Upper lobe of right lung (tissue), 1 donor: ENCODE measurements at regions not wholly inside any gene's neighbourhood (a gene's known extent, or its start where the extent isn't known, plus 50 kb on each side); places are given as distances from the start of the nearest gene placed in this dataset.
"Not testable (repeated sequence)": the region's sequence is repeated elsewhere in the genome, so short reads cannot be mapped to it uniquely, and the experiment has no call there.

Experiments
- ATAC-seq: fragments of 200-7000 bp; cut with Tn5 transposase; one replicate; pipeline ENCODE4 v1.9.1; 2020; ENCODE audit warnings: mild to moderate bottlenecking, moderate library complexity
- DNase-seq: peaks from one replicate; pipeline ENCODE4 v3.0.0-alpha.2; 2020
- H3K27ac ChIP-seq: fragments of 200-600 bp; one replicate; pipeline ENCODE4 v1.8.0; 2022
- H3K27me3 ChIP-seq: fragments of 200-600 bp; one replicate; pipeline ENCODE4 v1.8.0; 2022; ENCODE audit warnings: mild to moderate bottlenecking
- H3K36me3 ChIP-seq: fragments of 200-600 bp; one replicate; pipeline ENCODE4 v1.8.0; 2022
- H3K4me1 ChIP-seq: fragments of 200-600 bp; one replicate; pipeline ENCODE4 v1.8.0; 2022
- H3K4me3 ChIP-seq: fragments of 200-600 bp; one replicate; pipeline ENCODE4 v1.8.0; 2022; ENCODE audit warnings: mild to moderate bottlenecking
- H3K9me3 ChIP-seq: fragments of 200-600 bp; one replicate; pipeline ENCODE4 v1.8.0; 2022
- CTCF ChIP-seq: fragments of 200-600 bp; IDR thresholded peaks from one replicate; pipeline ENCODE4 v1.8.0; 2022; ENCODE audit warnings: antibody characterized with exemption
- intact Hi-C: fragments of 100-400 bp; cut with DNase I; formaldehyde crosslinking; loops from one replicate; pipeline ENCODE4 v1.11.0; 2022
- donor health status: DM: no; HTN: yes; CAD: no; lungs with severe emphysema.

- no peak for DNase-seq
- TF ChIP-seq CTCF, result no peak
- no peaks in the 10 kb centered on the region for H3K36me3 ChIP-seq
- H3K27me3 ChIP-seq, result no peaks in the 10 kb centered on the region
- no peak overlapping the region for H3K4me3 ChIP-seq
- no peak for ATAC-seq
- no peak overlapping the region for H3K27ac ChIP-seq
- H3K4me1 ChIP-seq, result no peaks in the 10 kb centered on the region
- intact Hi-C loops, result no loop called here
- H3K9me3 ChIP-seq, result no peaks in the 10 kb centered on the region
These were observed 189.7 kb downstream of the C7orf25 start for GRCh38 chr7:42722198-42722597.

- DNase-seq (no peak), ATAC-seq (no peak)
- intact Hi-C loops, result no loop called here
- no peaks in the 10 kb centered on the region for H3K27me3 ChIP-seq
- H3K9me3 ChIP-seq, result no peaks in the 10 kb centered on the region
- H3K4me1 ChIP-seq, result no peaks in the 10 kb centered on the region
- no peak overlapping the region for H3K4me3 ChIP-seq
- H3K27ac ChIP-seq, result no peak overlapping the region
- H3K36me3 ChIP-seq, result no peaks in the 10 kb centered on the region
- TF ChIP-seq CTCF, result no peak
These were observed 190.7 kb downstream of the C7orf25 start for GRCh38 chr7:42720991-42721796.

GRCh38 chr7:42720012-42720411, 191.9 kb downstream of the C7orf25 start:
- H3K9me3 ChIP-seq, result no peaks in the 10 kb centered on the region
- H3K27me3 ChIP-seq, result no peaks in the 10 kb centered on the region
- H3K4me3 ChIP-seq, result no peak overlapping the region
- no peaks in the 10 kb centered on the region for H3K4me1 ChIP-seq
- H3K27ac ChIP-seq, result no peak overlapping the region
- intact Hi-C loops, result no loop called here
- ATAC-seq, result no peak
- TF ChIP-seq CTCF, result no peak
- no peaks in the 10 kb centered on the region for H3K36me3 ChIP-seq
- no peak for DNase-seq

DNA sequence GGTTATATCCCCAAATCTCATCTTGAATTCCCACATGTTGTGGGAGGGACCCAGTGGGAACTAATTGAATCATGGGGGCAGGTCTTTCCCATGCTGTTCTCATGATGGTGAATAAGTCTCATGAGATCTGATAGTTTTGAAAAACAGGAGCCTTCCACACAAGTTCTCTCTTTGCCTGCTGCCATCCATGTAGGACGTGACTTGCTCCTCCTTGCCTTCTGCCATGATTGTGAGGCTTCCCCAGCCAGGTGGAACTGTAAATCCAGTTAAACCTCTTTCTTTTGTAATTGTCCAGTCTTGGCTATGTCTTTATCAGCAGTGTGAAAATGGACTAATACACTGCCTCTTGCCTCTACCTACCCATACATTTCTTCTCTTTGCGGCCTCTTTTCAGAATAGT, 193.4 kb downstream of the C7orf25 start:
- not testable (repeated sequence) for ATAC-seq, H3K4me3 ChIP-seq, H3K36me3 ChIP-seq

GRCh38 chr7:42714356-42714755, 197.5 kb downstream of the C7orf25 start:
- Histone ChIP-seq H3K36me3 (no peaks in the 10 kb centered on the region), H3K27me3 (no peaks in the 10 kb centered on the region), H3K4me1 (no peaks in the 10 kb centered on the region), H3K4me3 (no peak overlapping the region), H3K9me3 (peaks cover 8% of the 10 kb centered on the region), H3K27ac (no peak overlapping the region)
- ATAC-seq (no peak), DNase-seq (no peak)
- intact Hi-C loops, result no loop called here
- no peak for TF ChIP-seq CTCF

More for the DNA sequence above, 193.4 kb downstream of the C7orf25 start:
- H3K27ac ChIP-seq, H3K27me3 ChIP-seq, H3K9me3 ChIP-seq, intact Hi-C loops, DNase-seq, H3K4me1 ChIP-seq: not testable (repeated sequence)

GRCh38 chr7:42709284-42709683, 202.6 kb downstream of the C7orf25 start:
- H3K4me3 ChIP-seq, result no peak overlapping the region
- TF ChIP-seq CTCF, result no peak
- H3K36me3 ChIP-seq, result no peaks in the 10 kb centered on the region
- no peaks in the 10 kb centered on the region for H3K27me3 ChIP-seq
- no peak for DNase-seq
- no peak for ATAC-seq
- H3K4me1 ChIP-seq, result no peaks in the 10 kb centered on the region
- intact Hi-C loops, result no loop called here
- peaks cover 8% of the 10 kb centered on the region for H3K9me3 ChIP-seq
- no peak overlapping the region for H3K27ac ChIP-seq
